ENCODE measurements at regions not wholly inside any gene's neighbourhood (a gene's known extent, or its start where the extent isn't known, plus 50 kb on each side); places are given as distances from the start of the nearest gene placed in this dataset.

DNA sequence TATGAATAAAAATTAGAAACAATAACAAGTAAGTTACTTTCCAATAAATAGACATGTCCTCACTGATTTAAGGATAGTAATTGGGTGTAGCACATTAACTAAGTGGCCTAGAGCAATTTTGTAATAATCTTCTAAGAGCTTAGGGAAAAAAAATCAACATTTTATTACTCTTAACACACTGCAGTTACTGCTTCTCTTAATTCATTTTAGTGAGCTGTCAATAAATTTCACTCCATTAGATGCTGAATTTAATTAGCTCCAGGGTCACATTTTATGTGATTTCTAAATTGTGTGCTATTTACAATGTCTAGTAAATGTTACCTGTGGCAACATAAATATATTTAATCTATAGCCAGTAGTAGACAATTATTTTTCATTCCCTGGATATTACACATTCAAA lies 612.0 kb downstream of the C4orf33 start:
- TF ChIP-seq, protein P1, sequence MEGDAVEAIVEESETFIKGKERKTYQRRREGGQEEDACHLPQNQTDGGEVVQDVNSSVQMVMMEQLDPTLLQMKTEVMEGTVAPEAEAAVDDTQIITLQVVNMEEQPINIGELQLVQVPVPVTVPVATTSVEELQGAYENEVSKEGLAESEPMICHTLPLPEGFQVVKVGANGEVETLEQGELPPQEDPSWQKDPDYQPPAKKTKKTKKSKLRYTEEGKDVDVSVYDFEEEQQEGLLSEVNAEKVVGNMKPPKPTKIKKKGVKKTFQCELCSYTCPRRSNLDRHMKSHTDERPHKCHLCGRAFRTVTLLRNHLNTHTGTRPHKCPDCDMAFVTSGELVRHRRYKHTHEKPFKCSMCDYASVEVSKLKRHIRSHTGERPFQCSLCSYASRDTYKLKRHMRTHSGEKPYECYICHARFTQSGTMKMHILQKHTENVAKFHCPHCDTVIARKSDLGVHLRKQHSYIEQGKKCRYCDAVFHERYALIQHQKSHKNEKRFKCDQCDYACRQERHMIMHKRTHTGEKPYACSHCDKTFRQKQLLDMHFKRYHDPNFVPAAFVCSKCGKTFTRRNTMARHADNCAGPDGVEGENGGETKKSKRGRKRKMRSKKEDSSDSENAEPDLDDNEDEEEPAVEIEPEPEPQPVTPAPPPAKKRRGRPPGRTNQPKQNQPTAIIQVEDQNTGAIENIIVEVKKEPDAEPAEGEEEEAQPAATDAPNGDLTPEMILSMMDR (IDR thresholded peaks at IDR 0.05) = no peak
- no peak for TF ChIP-seq POLR2A (IDR thresholded peaks at IDR 0.05)

Data from testis (tissue), 2 donors.